SU-DHL-6 (cell line): ENCODE measurements at regions not wholly inside any gene's neighbourhood (a gene's known extent, or its start where the extent isn't known, plus 50 kb on each side); places are given as distances from the start of the nearest gene placed in this dataset.

Experiments used
- CTCF ChIP-seq: fragments of 200-600 bp; sonication (generic); IDR thresholded peaks from one replicate; pipeline ENCODE4 v1.5.1; 2017; ENCODE audit warnings: antibody characterized with exemption, mild to moderate bottlenecking, low read length, moderate library complexity; ENCODE audit not compliant: insufficient read depth, poor library complexity, severe bottlenecking
- EZH2phosphoT487 ChIP-seq: fragments of 200-600 bp; sonication (generic), shearing (Covaris generic); conservative IDR thresholded peaks from 2 replicates; pipeline ENCODE4 v1.6.1; 2018; ENCODE audit warnings: mild to moderate bottlenecking, antibody characterized with exemption, low read length, moderate library complexity, mixed read lengths

GRCh38 chr11:22476589-22476988 lies 138.4 kb downstream of the SLC17A6 start:
- no peak for TF ChIP-seq CTCF
- no peak for TF ChIP-seq EZH2phosphoT487
